HG02610 (cell line): ENCODE measurements at regions not wholly inside any gene's neighbourhood (a gene's known extent, or its start where the extent isn't known, plus 50 kb on each side); places are given as distances from the start of the nearest gene placed in this dataset.
A peak's percentile ranks its signal among the peaks of the same experiment; 100 is the strongest.
"Not testable (repeated sequence)": the region's sequence is repeated elsewhere in the genome, so short reads cannot be mapped to it uniquely, and the experiment has no call there.

Experiments
- ATAC-seq: cut with Tn5 transposase; IDR thresholded peaks from one replicate; pipeline ENCODE4 v1.9.1; 2021; ENCODE audit warnings: mild to moderate bottlenecking, moderate library complexity; ENCODE audit not compliant: unreplicated experiment

GRCh38 chr2:187078297-187078696 is 229.3 kb upstream of the ZSWIM2 start:
- peak; percentile 41 for ATAC-seq

- ATAC-seq: no peak
These were observed 226.7 kb upstream of the ZSWIM2 start for GRCh38 chr2:187075671-187076070.

- no peak for ATAC-seq
These were observed 226.2 kb upstream of the ZSWIM2 start for GRCh38 chr2:187075199-187075635.

GRCh38 chr2:187058198-187058597 is 209.2 kb upstream of the ZSWIM2 start:
- ATAC-seq: no peak

- no peak for ATAC-seq
These were observed 208.5 kb upstream of the ZSWIM2 start for GRCh38 chr2:187057466-187057865.

GRCh38 chr2:187056416-187057334 is 207.7 kb upstream of the ZSWIM2 start:
- ATAC-seq: no peak

- ATAC-seq: no peak
These were observed 206.5 kb upstream of the ZSWIM2 start for GRCh38 chr2:187055463-187055862.

- ATAC-seq: no peak
These were observed 205.7 kb upstream of the ZSWIM2 start for GRCh38 chr2:187054501-187055319.

GRCh38 chr2:187051350-187051749 is 202.4 kb upstream of the ZSWIM2 start:
- ATAC-seq: peak; percentile 78

- ATAC-seq: no peak
These were observed 201.5 kb upstream of the ZSWIM2 start for GRCh38 chr2:187050409-187050998.

- ATAC-seq: no peak
These were observed 188.3 kb upstream of the ZSWIM2 start for GRCh38 chr2:187037310-187037709.

GRCh38 chr2:187034434-187034833 is 185.5 kb upstream of the ZSWIM2 start:
- ATAC-seq: no peak

GRCh38 chr2:187024739-187025138 is 175.8 kb upstream of the ZSWIM2 start:
- no peak for ATAC-seq

GRCh38 chr2:187023996-187024395 is 175.0 kb upstream of the ZSWIM2 start:
- not testable (repeated sequence) for ATAC-seq

- no peak for ATAC-seq
These were observed 168.5 kb upstream of the ZSWIM2 start for GRCh38 chr2:187017438-187017837.

GRCh38 chr2:187013058-187013457 is 164.1 kb upstream of the ZSWIM2 start:
- no peak for ATAC-seq

GRCh38 chr2:187011206-187011832 is 162.3 kb upstream of the ZSWIM2 start:
- no peak for ATAC-seq

- ATAC-seq: no peak
These were observed 160.7 kb upstream of the ZSWIM2 start for GRCh38 chr2:187009483-187010239.

GRCh38 chr2:187008111-187008510 is 159.1 kb upstream of the ZSWIM2 start:
- ATAC-seq: no peak

- ATAC-seq: no peak
These were observed 154.6 kb upstream of the ZSWIM2 start for GRCh38 chr2:187003611-187004010.
